HEK293 (cell line): ENCODE measurements at regions not wholly inside any gene's neighbourhood (a gene's known extent, or its start where the extent isn't known, plus 50 kb on each side); places are given as distances from the start of the nearest gene placed in this dataset.

ENCODE experiments used
- CTCF ChIA-PET: fragments of 350-600 bp; formaldehyde crosslinking; extraction: SDS; loops from one replicate; lab custom pipeline; 2021; ENCODE audit warnings: antibody characterized with exemption; lab: Yijun Ruan, JAX
- POLR2A ChIA-PET: fragments of 300-600 bp; formaldehyde crosslinking; extraction: SDS; loops from one replicate; lab custom pipeline; 2020; ENCODE audit warnings: antibody characterized with exemption, inconsistent platforms; lab: Yijun Ruan, JAX
- H3K27ac ChIP-seq: fragments of 200-500 bp; sonication (Bioruptor generic); 2 replicates; pipeline ENCODE4 v1.5.1; 2014; ENCODE audit warnings: low read depth, low read length, control low read depth, inconsistent platforms; ENCODE audit errors: extremely low read depth
- H3K36me3 ChIP-seq, 2 experiments: fragments of 200-500 bp in 1 of 2; sonication (Bioruptor generic) in 1 of 2; 1 replicate in 1 of 2; 2 replicates in 1 of 2; pipeline ENCODE4 v1.5.1; 2014 to 2017; ENCODE audit warnings: inconsistent platforms in 2 of 2, low read length in 2 of 2; ENCODE audit not compliant: control insufficient read depth in 2 of 2, insufficient read depth in 1 of 2
- H3K4me1 ChIP-seq: fragments of 200-500 bp; sonication (Bioruptor generic); 2 replicates; pipeline ENCODE4 v1.5.1; 2014; ENCODE audit warnings: mild to moderate bottlenecking, low read length, inconsistent platforms; ENCODE audit not compliant: control insufficient read depth, insufficient read depth
- H3K4me3 ChIP-seq: 2 replicates; pipeline ENCODE4 v1.5.1; 2011; ENCODE audit warnings: low read depth, mild to moderate bottlenecking, control low read depth, low read length, moderate library complexity
- H3K9me3 ChIP-seq: fragments of 200-500 bp; sonication (Bioruptor generic); 2 replicates; pipeline ENCODE4 v1.5.1; 2014; ENCODE audit warnings: low read depth, low read length, inconsistent platforms; ENCODE audit not compliant: control insufficient read depth, insufficient read depth
- OSR2 ChIP-seq: fragments of 450-650 bp; formaldehyde crosslinking; IDR thresholded peaks from 2 replicates; pipeline ENCODE4 v1.5.1; 2016; ENCODE audit warnings: missing biosample characterization, missing genetic modification characterization
- SCRT2 ChIP-seq: fragments of 450-650 bp; formaldehyde crosslinking; IDR thresholded peaks from 2 replicates; pipeline ENCODE4 v1.5.1; 2016; ENCODE audit warnings: missing biosample characterization, missing genetic modification characterization
- YY1 ChIP-seq: fragments of 450-650 bp; formaldehyde crosslinking; IDR thresholded peaks from 2 replicates; pipeline ENCODE4 v1.5.1; 2018; ENCODE audit warnings: missing biosample characterization, missing genetic modification characterization
- ZFP37 ChIP-seq: fragments of 450-650 bp; formaldehyde crosslinking; IDR thresholded peaks from 2 replicates; pipeline ENCODE4 v1.5.1; 2016; ENCODE audit warnings: missing biosample characterization, missing genetic modification characterization
- ZNF211 ChIP-seq: fragments of 450-650 bp; formaldehyde crosslinking; IDR thresholded peaks from 2 replicates; pipeline ENCODE4 v1.5.1; 2016; ENCODE audit warnings: low read depth, missing biosample characterization, missing genetic modification characterization
- ZNF37A ChIP-seq: fragments of 450-650 bp; IDR thresholded peaks from 2 replicates; pipeline ENCODE4 v1.5.1; 2018; ENCODE audit warnings: missing biosample characterization, missing genetic modification characterization
- ZNF658 ChIP-seq: fragments of 450-650 bp; formaldehyde crosslinking; IDR thresholded peaks from 2 replicates; pipeline ENCODE4; 2016; ENCODE audit warnings: missing biosample characterization, missing genetic modification characterization
- ZNF776 ChIP-seq: fragments of 450-650 bp; formaldehyde crosslinking; IDR thresholded peaks from 2 replicates; pipeline ENCODE4 v1.5.0; 2017; ENCODE audit warnings: missing biosample characterization, missing genetic modification characterization, borderline replicate concordance
- TF ChIP-seq, protein P1 (sequence below): fragments of 450-650 bp; formaldehyde crosslinking; IDR thresholded peaks from 2 replicates; pipeline ENCODE4 v1.5.1; 2016; ENCODE audit warnings: missing biosample characterization, missing genetic modification characterization
- TF ChIP-seq, protein P2 (sequence below): fragments of 450-650 bp; formaldehyde crosslinking; IDR thresholded peaks from 2 replicates; pipeline ENCODE4 v1.5.1; 2016; ENCODE audit warnings: missing biosample characterization, missing genetic modification characterization, low read depth
- TF ChIP-seq, protein P3 (sequence below): fragments of 450-650 bp; formaldehyde crosslinking; IDR thresholded peaks from 2 replicates; pipeline ENCODE4 v1.5.1; 2016; ENCODE audit warnings: missing biosample characterization, missing genetic modification characterization
- TF ChIP-seq, protein P4 (sequence below): fragments of 450-650 bp; formaldehyde crosslinking; IDR thresholded peaks from 2 replicates; pipeline ENCODE4 v1.5.1; 2016; ENCODE audit warnings: missing biosample characterization, missing genetic modification characterization
- TF ChIP-seq, protein P5 (sequence below): fragments of 450-650 bp; formaldehyde crosslinking; IDR thresholded peaks from 2 replicates; pipeline ENCODE4 v1.5.1; 2016; ENCODE audit warnings: missing biosample characterization, missing genetic modification characterization
- TF ChIP-seq, protein P6 (sequence below): fragments of 450-650 bp; formaldehyde crosslinking; IDR thresholded peaks from 2 replicates; pipeline ENCODE4 v1.5.1; 2016; ENCODE audit warnings: missing biosample characterization, missing genetic modification characterization
- TF ChIP-seq, protein P7 (sequence below): fragments of 450-650 bp; formaldehyde crosslinking; IDR thresholded peaks from 2 replicates; pipeline ENCODE4 v1.5.1; 2016; ENCODE audit warnings: missing biosample characterization, missing genetic modification characterization

DNA sequence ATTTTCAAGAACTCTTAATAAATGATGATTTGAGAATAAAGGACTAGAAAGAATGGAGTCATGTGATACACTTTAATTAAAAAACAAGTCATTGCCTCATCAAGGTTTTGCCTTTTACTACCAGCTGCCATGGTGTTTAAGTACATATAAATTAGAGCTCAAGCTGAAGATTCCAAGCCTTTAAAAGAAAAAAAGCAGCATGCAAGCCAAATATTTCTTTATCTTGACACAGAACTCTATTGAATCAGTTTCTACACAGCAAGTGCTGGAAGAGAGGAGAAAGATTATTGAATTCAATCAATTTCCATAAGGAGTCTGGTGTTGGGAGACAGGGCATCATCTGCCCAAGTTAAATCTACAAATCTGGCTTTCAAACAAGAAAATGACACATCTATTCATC, 347.9 kb downstream of the WDR11 start:
- Histone ChIP-seq H3K9me3 (no peaks in the 10 kb centered on the region), H3K36me3 (no peaks in the 10 kb centered on the region), H3K4me3 (no peak overlapping the region), H3K27ac (no peak overlapping the region), H3K4me1 (no peaks in the 10 kb centered on the region)
- TF ChIP-seq, protein P1, sequence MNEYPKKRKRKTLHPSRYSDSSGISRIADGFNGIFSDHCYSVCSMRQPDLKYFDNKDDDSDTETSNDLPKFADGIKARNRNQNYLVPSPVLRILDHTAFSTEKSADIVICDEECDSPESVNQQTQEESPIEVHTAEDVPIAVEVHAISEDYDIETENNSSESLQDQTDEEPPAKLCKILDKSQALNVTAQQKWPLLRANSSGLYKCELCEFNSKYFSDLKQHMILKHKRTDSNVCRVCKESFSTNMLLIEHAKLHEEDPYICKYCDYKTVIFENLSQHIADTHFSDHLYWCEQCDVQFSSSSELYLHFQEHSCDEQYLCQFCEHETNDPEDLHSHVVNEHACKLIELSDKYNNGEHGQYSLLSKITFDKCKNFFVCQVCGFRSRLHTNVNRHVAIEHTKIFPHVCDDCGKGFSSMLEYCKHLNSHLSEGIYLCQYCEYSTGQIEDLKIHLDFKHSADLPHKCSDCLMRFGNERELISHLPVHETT (tag by site-specific recombination) = no peak
- TF ChIP-seq ZFP37 (tag by site-specific recombination) (no peak), YY1 (tag by site-specific recombination) (no peak), ZNF776 (tag by site-specific recombination) (no peak), ZNF658 (tag by site-specific recombination) (no peak), SCRT2 (tag by site-specific recombination) (no peak), OSR2 (tag by site-specific recombination) (no peak), ZNF211 (tag by site-specific recombination) (no peak), ZNF37A (tag by site-specific recombination) (no peak)
- TF ChIP-seq, protein P2, sequence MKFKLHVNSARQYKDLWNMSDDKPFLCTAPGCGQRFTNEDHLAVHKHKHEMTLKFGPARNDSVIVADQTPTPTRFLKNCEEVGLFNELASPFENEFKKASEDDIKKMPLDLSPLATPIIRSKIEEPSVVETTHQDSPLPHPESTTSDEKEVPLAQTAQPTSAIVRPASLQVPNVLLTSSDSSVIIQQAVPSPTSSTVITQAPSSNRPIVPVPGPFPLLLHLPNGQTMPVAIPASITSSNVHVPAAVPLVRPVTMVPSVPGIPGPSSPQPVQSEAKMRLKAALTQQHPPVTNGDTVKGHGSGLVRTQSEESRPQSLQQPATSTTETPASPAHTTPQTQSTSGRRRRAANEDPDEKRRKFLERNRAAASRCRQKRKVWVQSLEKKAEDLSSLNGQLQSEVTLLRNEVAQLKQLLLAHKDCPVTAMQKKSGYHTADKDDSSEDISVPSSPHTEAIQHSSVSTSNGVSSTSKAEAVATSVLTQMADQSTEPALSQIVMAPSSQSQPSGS = no peak
- TF ChIP-seq, protein P3, sequence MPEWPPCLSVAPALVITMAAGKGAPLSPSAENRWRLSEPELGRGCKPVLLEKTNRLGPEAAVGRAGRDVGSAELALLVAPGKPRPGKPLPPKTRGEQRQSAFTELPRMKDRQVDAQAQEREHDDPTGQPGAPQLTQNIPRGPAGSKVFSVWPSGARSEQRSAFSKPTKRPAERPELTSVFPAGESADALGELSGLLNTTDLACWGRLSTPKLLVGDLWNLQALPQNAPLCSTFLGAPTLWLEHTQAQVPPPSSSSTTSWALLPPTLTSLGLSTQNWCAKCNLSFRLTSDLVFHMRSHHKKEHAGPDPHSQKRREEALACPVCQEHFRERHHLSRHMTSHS (tag by site-specific recombination) = no peak
- TF ChIP-seq, protein P4, sequence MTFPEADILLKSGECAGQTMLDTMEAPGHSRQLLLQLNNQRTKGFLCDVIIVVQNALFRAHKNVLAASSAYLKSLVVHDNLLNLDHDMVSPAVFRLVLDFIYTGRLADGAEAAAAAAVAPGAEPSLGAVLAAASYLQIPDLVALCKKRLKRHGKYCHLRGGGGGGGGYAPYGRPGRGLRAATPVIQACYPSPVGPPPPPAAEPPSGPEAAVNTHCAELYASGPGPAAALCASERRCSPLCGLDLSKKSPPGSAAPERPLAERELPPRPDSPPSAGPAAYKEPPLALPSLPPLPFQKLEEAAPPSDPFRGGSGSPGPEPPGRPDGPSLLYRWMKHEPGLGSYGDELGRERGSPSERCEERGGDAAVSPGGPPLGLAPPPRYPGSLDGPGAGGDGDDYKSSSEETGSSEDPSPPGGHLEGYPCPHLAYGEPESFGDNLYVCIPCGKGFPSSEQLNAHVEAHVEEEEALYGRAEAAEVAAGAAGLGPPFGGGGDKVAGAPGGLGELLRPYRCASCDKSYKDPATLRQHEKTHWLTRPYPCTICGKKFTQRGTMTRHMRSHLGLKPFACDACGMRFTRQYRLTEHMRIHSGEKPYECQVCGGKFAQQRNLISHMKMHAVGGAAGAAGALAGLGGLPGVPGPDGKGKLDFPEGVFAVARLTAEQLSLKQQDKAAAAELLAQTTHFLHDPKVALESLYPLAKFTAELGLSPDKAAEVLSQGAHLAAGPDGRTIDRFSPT = no peak
- TF ChIP-seq, protein P5, sequence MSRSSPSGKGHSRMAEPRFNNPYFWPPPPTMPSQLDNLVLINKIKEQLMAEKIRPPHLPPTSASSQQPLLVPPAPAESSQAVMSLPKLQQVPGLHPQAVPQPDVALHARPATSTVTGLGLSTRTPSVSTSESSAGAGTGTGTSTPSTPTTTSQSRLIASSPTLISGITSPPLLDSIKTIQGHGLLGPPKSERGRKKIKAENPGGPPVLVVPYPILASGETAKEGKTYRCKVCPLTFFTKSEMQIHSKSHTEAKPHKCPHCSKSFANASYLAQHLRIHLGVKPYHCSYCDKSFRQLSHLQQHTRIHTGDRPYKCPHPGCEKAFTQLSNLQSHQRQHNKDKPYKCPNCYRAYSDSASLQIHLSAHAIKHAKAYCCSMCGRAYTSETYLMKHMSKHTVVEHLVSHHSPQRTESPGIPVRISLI = no peak
- TF ChIP-seq, protein P6, sequence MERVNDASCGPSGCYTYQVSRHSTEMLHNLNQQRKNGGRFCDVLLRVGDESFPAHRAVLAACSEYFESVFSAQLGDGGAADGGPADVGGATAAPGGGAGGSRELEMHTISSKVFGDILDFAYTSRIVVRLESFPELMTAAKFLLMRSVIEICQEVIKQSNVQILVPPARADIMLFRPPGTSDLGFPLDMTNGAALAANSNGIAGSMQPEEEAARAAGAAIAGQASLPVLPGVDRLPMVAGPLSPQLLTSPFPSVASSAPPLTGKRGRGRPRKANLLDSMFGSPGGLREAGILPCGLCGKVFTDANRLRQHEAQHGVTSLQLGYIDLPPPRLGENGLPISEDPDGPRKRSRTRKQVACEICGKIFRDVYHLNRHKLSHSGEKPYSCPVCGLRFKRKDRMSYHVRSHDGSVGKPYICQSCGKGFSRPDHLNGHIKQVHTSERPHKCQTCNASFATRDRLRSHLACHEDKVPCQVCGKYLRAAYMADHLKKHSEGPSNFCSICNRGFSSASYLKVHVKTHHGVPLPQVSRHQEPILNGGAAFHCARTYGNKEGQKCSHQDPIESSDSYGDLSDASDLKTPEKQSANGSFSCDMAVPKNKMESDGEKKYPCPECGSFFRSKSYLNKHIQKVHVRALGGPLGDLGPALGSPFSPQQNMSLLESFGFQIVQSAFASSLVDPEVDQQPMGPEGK = no peak
- TF ChIP-seq, protein P7, sequence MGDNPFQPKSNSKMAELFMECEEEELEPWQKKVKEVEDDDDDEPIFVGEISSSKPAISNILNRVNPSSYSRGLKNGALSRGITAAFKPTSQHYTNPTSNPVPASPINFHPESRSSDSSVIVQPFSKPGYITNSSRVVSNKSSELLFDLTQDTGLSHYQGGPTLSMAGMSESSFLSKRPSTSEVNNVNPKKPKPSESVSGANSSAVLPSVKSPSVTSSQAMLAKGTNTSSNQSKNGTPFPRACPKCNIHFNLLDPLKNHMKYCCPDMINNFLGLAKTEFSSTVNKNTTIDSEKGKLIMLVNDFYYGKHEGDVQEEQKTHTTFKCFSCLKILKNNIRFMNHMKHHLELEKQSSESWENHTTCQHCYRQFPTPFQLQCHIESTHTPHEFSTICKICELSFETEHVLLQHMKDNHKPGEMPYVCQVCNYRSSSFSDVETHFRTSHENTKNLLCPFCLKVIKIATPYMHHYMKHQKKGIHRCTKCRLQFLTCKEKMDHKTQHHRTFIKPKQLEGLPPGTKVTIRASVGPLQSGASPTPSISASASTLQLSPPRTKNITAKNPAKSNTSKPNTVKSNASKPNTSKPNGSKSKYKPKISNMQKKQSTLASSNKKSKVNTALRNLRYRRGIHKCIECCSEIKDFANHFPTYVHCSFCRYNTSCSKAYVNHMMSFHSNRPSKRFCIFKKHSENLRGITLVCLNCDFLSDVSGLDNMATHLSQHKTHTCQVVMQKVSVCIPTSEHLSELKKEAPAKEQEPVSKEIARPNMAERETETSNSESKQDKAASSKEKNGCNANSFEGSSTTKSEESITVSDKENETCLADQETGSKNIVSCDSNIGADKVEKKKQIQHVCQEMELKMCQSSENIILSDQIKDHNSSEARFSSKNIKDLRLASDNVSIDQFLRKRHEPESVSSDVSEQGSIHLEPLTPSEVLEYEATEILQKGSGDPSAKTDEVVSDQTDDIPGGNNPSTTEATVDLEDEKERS (tag by site-specific recombination) = no peak
- POLR2A ChIA-PET = no interaction called here
- CTCF ChIA-PET = no interaction called here
